ENCODE measurements at regions not wholly inside any gene's neighbourhood (a gene's known extent, or its start where the extent isn't known, plus 50 kb on each side); places are given as distances from the start of the nearest gene placed in this dataset.

DNA sequence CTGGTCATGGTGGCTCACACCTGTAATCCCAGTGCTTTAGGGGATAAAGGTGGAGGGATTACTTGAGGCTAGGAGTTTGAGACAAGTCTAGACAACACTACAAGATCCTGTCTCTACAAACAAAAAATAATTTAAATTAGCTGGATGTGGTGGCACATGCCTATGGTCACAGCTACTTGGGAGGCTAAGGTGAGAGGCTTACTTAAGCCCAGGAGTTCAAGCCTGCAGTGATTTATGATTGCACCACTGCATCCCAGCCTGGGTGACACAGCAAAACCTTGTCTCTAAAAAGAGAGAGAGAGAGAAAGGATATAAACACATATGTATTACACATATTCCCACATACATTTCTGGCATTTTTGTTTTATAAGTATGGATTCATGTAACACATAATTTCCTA, 325.2 kb downstream of the DUSP10 start:
- no peak for DNase-seq (ENCODE audit: extremely low spot score, unreplicated experiment)
- Mint-ChIP-seq H3K36me3 (no peaks in the 10 kb centered on the region), H3K4me3 (no peak overlapping the region), H3K4me1 (ENCODE audit: unreplicated experiment) (no peaks in the 10 kb centered on the region), H3K9me3 (no peaks in the 10 kb centered on the region), H3K27ac (no peak overlapping the region), H3K27me3 (peaks cover 3% of the 10 kb centered on the region)
- TF ChIP-seq, protein P1, sequence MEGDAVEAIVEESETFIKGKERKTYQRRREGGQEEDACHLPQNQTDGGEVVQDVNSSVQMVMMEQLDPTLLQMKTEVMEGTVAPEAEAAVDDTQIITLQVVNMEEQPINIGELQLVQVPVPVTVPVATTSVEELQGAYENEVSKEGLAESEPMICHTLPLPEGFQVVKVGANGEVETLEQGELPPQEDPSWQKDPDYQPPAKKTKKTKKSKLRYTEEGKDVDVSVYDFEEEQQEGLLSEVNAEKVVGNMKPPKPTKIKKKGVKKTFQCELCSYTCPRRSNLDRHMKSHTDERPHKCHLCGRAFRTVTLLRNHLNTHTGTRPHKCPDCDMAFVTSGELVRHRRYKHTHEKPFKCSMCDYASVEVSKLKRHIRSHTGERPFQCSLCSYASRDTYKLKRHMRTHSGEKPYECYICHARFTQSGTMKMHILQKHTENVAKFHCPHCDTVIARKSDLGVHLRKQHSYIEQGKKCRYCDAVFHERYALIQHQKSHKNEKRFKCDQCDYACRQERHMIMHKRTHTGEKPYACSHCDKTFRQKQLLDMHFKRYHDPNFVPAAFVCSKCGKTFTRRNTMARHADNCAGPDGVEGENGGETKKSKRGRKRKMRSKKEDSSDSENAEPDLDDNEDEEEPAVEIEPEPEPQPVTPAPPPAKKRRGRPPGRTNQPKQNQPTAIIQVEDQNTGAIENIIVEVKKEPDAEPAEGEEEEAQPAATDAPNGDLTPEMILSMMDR (conservative IDR thresholded peaks at IDR 0.05): no peak

DNA sequence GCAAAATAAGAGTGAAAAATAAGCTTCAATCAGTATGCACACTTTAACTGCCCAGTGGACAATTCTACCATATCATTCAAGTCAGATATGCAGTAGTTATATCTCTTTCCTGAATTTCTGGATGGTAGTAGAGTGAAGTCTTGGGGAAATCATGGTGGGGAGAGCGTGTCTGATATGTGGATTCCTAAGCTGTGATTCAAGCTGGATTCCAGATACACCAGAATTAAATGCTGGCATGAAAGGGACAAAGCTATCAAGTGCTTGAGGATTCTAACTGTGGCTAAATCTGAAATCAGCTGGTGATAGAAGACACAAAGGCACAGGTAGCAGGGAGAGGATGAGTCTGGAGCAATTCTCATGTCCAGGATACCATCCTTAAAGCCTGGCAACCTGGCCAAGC, 323.5 kb downstream of the DUSP10 start:
- DNase-seq (ENCODE audit: extremely low spot score, unreplicated experiment): no peak

DNA sequence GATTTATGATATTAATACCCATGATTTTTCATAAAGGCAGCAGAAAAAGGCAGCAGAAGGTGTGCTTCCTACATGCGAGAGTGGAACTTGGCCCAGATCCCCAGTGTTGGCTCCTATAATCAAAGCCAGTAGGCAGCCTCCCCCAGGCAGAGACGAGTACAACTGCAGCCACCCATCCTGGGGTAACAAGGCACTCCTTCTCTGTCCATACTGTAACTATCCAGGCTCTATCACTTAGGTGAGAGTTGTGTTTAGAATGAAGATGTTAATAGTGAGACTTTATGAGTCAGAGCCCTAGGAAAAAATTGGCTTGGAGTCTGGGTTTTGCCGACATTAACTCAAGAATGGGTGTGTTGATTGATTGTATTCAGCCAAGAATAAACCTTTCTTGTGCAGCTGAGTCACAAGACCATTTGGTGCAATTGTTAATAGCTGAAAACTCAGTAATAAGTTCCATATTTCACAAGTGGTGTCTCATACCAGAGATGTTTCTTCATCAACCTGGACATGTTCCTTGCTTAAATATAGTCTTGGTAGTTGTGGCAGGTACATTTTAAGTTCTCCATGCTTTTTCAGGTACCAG, 322.3 kb downstream of the DUSP10 start:
- H3K27me3 Mint-ChIP-seq: peaks cover 3% of the 10 kb centered on the region
- no peaks in the 10 kb centered on the region for H3K36me3 Mint-ChIP-seq
- no peak overlapping the region for H3K27ac Mint-ChIP-seq
- TF ChIP-seq, protein P1 (conservative IDR thresholded peaks at IDR 0.05): no peak
- DNase-seq (ENCODE audit: extremely low spot score, unreplicated experiment): no peak
- no peaks in the 10 kb centered on the region for H3K4me1 Mint-ChIP-seq (ENCODE audit: unreplicated experiment)
- H3K4me3 Mint-ChIP-seq: no peak overlapping the region
- no peaks in the 10 kb centered on the region for H3K9me3 Mint-ChIP-seq

More for the DNA sequence above, 323.5 kb downstream of the DUSP10 start:
- H3K4me3 Mint-ChIP-seq: no peak overlapping the region
- no peaks in the 10 kb centered on the region for H3K36me3 Mint-ChIP-seq
- no peak overlapping the region for H3K27ac Mint-ChIP-seq
- TF ChIP-seq, protein P1 (conservative IDR thresholded peaks at IDR 0.05): no peak
- no peaks in the 10 kb centered on the region for H3K9me3 Mint-ChIP-seq
- peaks cover 3% of the 10 kb centered on the region for H3K27me3 Mint-ChIP-seq
- no peaks in the 10 kb centered on the region for H3K4me1 Mint-ChIP-seq (ENCODE audit: unreplicated experiment)

DNA sequence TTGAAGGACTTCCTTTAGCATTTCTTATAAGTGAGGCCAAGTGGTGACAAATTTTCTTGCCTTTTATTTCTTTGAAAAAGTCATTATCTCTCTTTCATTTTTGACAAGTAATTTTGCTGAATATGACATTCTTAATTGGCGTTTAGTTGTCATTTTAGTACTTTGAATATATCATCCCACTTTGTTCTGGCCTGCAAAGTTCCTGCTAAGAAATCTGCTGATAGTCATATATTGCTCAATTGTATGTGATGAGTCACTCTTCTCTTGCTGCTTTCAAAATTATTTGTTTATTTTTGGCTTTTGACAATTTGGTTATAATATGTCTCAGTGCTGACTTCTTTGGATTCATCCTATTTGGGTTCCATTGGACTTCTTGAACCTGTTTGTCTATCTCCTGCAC, 312.6 kb downstream of the DUSP10 start:
- Mint-ChIP-seq H3K4me1 (ENCODE audit: unreplicated experiment) (no peaks in the 10 kb centered on the region), H3K27ac (no peak overlapping the region), H3K4me3 (no peak overlapping the region), H3K9me3 (peaks cover 8% of the 10 kb centered on the region), H3K27me3 (peaks cover 21% of the 10 kb centered on the region), H3K36me3 (no peaks in the 10 kb centered on the region)
- TF ChIP-seq, protein P1 (conservative IDR thresholded peaks at IDR 0.05): no peak
- no peak for DNase-seq (ENCODE audit: extremely low spot score, unreplicated experiment)

DNA sequence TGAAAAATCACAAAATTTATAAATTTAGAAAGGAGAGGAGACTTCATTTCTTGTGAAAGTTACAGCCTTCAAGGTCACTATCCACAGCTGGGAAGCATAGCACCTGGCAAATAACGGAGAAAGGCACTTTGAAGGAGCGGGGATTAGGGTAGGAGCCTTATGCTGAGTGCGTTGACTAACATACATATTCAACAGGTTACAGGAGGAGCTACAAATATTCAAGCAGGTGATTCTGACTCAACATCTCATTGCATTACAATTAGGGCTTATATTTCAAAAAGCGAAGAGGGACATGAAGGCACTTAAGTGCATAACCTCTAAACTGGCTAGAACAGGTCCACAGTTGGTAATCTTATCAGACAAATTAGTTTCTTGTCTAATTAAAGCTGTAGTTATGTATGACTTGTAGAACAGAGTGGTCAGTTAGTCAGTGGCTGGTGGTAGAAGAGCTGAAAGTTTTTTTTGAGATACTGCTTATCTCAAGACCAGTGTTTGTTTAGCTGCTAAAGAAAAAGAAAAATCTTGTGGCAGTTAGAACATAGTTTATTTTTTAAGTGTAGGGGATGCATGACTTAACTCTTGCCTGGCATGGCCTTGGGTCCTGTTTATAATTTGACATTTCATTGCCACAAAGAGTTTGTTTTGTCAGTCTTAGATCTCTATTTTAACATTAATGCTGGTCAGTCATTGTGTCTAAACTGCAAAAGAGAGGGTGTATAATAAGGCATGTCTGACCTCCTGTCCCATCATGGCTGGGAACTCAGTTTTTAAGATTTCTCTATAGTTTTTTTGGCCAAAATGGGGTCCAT, 311.5 kb downstream of the DUSP10 start:
- no peaks in the 10 kb centered on the region for H3K4me1 Mint-ChIP-seq (ENCODE audit: unreplicated experiment)
- no peak for DNase-seq (ENCODE audit: extremely low spot score, unreplicated experiment)
- H3K27ac Mint-ChIP-seq: no peak overlapping the region
- peaks cover 19% of the 10 kb centered on the region for H3K27me3 Mint-ChIP-seq
- H3K36me3 Mint-ChIP-seq: no peaks in the 10 kb centered on the region
- H3K9me3 Mint-ChIP-seq: peaks cover 8% of the 10 kb centered on the region
- H3K4me3 Mint-ChIP-seq: no peak overlapping the region
- TF ChIP-seq, protein P1 (conservative IDR thresholded peaks at IDR 0.05): no peak

All from type B pancreatic cell (in vitro differentiated cells).